ENCODE measurements at regions not wholly inside any gene's neighbourhood (a gene's known extent, or its start where the extent isn't known, plus 50 kb on each side); places are given as distances from the start of the nearest gene placed in this dataset.

DNA sequence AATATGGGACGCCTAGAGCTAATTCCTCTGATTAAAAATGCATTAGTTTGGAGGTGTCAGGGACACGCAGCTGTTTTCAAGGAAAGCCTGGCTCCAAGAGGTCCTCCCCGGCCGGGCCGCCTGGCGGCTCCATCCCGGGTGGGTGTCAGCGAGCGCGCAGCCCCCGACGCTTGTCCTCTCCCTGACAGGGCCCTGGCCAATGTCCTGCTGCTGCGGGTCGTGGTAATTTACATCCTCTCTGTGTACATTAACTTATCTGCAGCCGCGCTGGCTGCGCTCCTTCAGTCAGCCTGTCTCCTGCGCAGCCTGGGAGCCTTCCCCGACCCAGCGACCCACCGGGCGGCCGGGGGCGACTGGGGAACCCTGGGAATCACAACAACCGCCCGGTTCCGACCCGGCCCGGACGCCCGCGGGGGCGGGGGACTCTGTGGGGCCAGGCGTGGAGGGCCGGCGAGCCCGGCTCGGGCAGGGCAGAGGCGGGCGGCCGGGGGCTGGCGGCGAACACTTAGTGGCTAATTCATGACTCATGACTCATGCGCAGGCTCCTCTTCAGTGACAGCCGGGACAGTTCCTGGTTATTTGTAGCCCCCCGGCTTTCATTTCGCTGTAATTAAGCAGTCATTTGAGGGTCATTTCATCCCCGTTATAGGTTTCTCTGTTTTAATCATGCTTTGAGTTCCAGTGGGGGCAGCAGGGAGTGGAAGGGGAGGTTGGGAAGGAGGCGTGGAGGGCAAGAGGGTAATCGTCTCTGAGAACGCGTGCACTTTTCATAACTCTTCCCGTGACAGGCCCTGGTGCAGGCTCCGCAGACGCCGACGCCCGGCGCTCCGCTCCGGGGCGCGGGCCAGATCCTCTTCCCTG, 141.9 kb upstream of the CTAGE1 start:
- no peaks in the 10 kb centered on the region for H3K36me3 Mint-ChIP-seq (ENCODE audit: low read depth)
- H3K27ac Mint-ChIP-seq: no peak overlapping the region
- H3K4me1 Mint-ChIP-seq (ENCODE audit: low read depth): peaks cover 6% of the 10 kb centered on the region
- peaks cover 61% of the 10 kb centered on the region for H3K27me3 Mint-ChIP-seq
- no peaks in the 10 kb centered on the region for H3K9me3 Mint-ChIP-seq
- peak overlapping the region; percentile 71 for H3K4me3 Mint-ChIP-seq

GRCh38 chr18:22560275-22560610, 142.5 kb upstream of the CTAGE1 start:
- H3K36me3 Mint-ChIP-seq (ENCODE audit: low read depth): no peaks in the 10 kb centered on the region
- peaks cover 63% of the 10 kb centered on the region for H3K27me3 Mint-ChIP-seq
- peak overlapping the region; percentile 71 for H3K4me3 Mint-ChIP-seq
- H3K27ac Mint-ChIP-seq: no peak overlapping the region
- no peaks in the 10 kb centered on the region for H3K9me3 Mint-ChIP-seq
- peaks cover 6% of the 10 kb centered on the region for H3K4me1 Mint-ChIP-seq (ENCODE audit: low read depth)

DNA sequence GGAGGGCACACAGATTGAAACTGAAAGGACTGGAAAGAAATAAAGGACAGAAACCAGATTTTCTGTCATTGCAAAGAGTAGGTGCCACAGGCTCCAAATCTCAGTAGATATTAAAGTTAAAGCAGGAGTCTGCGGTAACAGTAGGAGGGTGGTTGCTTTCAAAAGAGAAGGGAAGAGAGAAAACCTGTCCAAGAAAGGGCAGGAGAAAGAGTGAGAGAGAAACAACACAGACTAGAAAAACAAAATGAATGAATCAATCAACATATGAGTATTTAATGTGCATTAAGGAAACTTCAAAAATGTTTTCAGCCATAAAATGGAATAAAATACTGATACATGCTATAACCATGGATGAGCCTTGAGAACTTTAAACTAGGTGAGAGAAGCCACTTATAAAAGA, 143.1 kb upstream of the CTAGE1 start:
- no peak overlapping the region for H3K27ac Mint-ChIP-seq
- H3K9me3 Mint-ChIP-seq: no peaks in the 10 kb centered on the region
- no peak overlapping the region for H3K4me3 Mint-ChIP-seq
- H3K36me3 Mint-ChIP-seq (ENCODE audit: low read depth): no peaks in the 10 kb centered on the region
- H3K27me3 Mint-ChIP-seq: peaks cover 63% of the 10 kb centered on the region
- H3K4me1 Mint-ChIP-seq (ENCODE audit: low read depth): peaks cover 6% of the 10 kb centered on the region

- peaks cover 6% of the 10 kb centered on the region for H3K4me1 Mint-ChIP-seq (ENCODE audit: low read depth)
- no peak overlapping the region for H3K4me3 Mint-ChIP-seq
- no peak overlapping the region for H3K27ac Mint-ChIP-seq
- peaks cover 42% of the 10 kb centered on the region for H3K27me3 Mint-ChIP-seq
- H3K9me3 Mint-ChIP-seq: no peaks in the 10 kb centered on the region
- H3K36me3 Mint-ChIP-seq (ENCODE audit: low read depth): no peaks in the 10 kb centered on the region
Observed at GRCh38 chr18:22563164-22563583, 145.5 kb upstream of the CTAGE1 start.

DNA sequence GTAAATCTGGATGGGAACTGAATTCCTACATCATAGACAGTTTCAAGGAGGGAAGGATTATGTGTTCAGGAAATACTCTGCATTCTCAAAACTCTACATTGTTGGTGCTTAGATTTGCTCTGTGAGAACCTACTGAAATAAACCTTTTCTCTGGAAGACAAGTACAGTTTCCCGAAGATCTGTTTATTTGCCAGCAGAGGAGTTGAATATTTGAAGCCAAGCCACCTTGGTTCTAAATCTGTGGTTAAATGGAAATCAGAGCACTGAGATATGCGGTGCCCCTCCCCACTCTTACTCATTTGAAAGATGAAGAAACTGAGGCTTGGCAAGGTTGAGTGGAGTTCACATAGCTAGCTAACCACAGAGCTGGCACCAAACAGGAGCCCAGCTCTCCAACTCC, 146.3 kb upstream of the CTAGE1 start:
- H3K4me3 Mint-ChIP-seq: no peak overlapping the region
- peaks cover 6% of the 10 kb centered on the region for H3K4me1 Mint-ChIP-seq (ENCODE audit: low read depth)
- H3K36me3 Mint-ChIP-seq (ENCODE audit: low read depth): no peaks in the 10 kb centered on the region
- H3K27ac Mint-ChIP-seq: no peak overlapping the region
- H3K9me3 Mint-ChIP-seq: no peaks in the 10 kb centered on the region
- peaks cover 39% of the 10 kb centered on the region for H3K27me3 Mint-ChIP-seq

DNA sequence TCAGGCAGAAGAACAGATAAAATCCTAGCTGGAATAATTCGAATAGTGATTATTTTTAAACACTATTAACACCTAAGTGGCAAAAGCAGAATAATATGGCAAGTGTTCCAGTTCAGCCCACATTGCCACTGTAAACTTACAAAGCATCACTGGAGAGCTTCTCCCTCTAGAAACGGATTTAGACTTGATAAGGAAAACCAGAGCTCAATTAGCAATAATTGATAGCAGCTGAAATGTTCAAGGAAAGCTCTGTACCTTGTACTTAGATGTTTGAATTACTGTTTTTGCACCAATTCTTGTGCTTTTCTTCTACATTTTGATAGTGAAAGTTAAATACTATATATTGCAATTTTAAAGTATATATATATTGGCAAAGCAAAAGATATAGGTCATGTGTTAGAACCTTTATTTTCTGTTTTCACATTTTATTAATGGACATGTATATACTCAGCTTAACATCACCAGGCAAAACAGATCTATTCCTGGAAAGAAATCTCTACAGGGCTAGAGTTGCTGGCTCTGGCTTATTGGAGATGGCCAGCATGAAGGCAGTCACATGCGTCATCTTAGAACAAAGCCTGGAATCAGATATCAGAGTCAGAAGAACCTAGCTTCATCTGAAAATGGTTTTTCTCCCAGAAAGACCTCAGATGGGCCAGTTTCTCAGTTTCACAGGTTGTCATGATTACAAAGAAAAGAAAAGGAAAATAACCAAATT, 149.1 kb upstream of the CTAGE1 start:
- H3K4me3 Mint-ChIP-seq: no peak overlapping the region
- H3K4me1 Mint-ChIP-seq (ENCODE audit: low read depth): no peaks in the 10 kb centered on the region
- H3K27me3 Mint-ChIP-seq: peaks cover 31% of the 10 kb centered on the region
- H3K36me3 Mint-ChIP-seq (ENCODE audit: low read depth): no peaks in the 10 kb centered on the region
- H3K9me3 Mint-ChIP-seq: no peaks in the 10 kb centered on the region
- H3K27ac Mint-ChIP-seq: no peak overlapping the region

- Mint-ChIP-seq H3K27ac (no peak overlapping the region), H3K27me3 (peaks cover 27% of the 10 kb centered on the region)
Observed at GRCh38 chr18:22567794-22568193, 150.1 kb upstream of the CTAGE1 start.

DNA sequence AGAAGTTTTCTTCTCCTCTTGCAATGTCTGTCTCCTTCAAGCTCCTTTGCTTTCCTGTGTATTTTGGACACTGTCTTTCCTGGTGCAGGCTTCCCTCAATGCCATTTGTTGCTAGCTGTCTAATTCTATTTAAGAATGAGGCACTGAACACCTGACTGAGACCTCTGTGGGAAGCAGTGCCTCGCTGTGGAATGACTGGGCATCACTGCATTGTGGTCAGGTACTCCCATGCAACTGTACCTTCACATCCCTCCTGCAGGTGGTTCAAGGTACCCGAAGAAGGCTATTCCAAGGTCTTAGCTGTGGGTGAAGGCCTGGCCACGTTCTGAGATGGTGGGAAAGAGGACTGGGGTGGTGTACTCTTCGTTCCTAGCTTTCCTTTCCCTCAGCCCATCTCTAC, 152.8 kb upstream of the CTAGE1 start:
- Mint-ChIP-seq H3K27ac (no peak overlapping the region), H3K4me1 (ENCODE audit: low read depth) (no peaks in the 10 kb centered on the region), H3K27me3 (peaks cover 15% of the 10 kb centered on the region), H3K4me3 (no peak overlapping the region), H3K9me3 (no peaks in the 10 kb centered on the region), H3K36me3 (ENCODE audit: low read depth) (no peaks in the 10 kb centered on the region)

More at GRCh38 chr18:22567794-22568193, 150.1 kb upstream of the CTAGE1 start:
- Mint-ChIP-seq H3K4me3 (no peak overlapping the region), H3K36me3 (ENCODE audit: low read depth) (no peaks in the 10 kb centered on the region), H3K9me3 (no peaks in the 10 kb centered on the region), H3K4me1 (ENCODE audit: low read depth) (no peaks in the 10 kb centered on the region)

DNA sequence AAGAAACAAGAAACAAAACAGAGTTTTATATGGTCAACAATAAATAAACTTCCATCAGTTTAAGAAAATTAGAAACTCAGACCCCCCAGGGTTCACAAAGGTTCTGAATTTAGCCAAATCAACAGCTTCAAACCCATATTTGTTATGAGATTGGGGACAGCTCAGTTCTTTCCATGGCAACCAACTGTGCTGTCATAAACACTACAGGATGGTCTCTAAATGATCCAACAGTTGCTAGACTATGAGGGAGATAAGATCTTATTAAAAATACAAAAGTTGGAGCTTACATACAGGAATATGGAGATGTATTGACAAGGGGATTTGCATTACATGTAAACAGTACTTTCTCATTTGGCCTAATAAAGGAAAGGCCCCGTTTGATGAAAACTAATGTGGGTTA, 154.6 kb upstream of the CTAGE1 start:
- Mint-ChIP-seq H3K27me3 (peaks cover 16% of the 10 kb centered on the region), H3K27ac (no peak overlapping the region), H3K4me3 (no peak overlapping the region), H3K9me3 (no peaks in the 10 kb centered on the region), H3K36me3 (ENCODE audit: low read depth) (no peaks in the 10 kb centered on the region), H3K4me1 (ENCODE audit: low read depth) (no peaks in the 10 kb centered on the region)

DNA sequence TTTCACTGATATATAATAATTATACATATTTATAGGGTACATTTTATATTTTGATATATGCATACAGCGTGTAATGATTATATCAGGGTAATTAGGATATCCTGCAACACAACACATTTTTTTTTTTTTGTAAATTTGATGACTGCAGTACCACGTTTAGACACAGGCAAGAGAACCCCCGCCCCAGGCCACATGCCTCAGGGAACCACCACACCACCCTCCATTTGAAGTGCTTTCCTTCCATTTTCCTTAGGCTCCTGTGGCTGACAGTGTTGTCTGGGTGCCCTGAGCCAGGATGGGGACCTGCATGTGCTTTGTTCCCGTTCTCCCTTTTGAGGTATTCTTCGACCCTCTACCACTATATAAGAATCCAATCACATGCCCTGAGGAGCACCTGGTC, 161.6 kb upstream of the CTAGE1 start:
- Mint-ChIP-seq H3K4me1 (ENCODE audit: low read depth) (no peaks in the 10 kb centered on the region), H3K36me3 (ENCODE audit: low read depth) (no peaks in the 10 kb centered on the region), H3K27ac (no peak overlapping the region), H3K27me3 (peaks cover 18% of the 10 kb centered on the region), H3K9me3 (peaks cover 4% of the 10 kb centered on the region), H3K4me3 (no peak overlapping the region)

- H3K27ac Mint-ChIP-seq: no peak overlapping the region
- H3K36me3 Mint-ChIP-seq (ENCODE audit: low read depth): no peaks in the 10 kb centered on the region
- H3K9me3 Mint-ChIP-seq: peaks cover 1% of the 10 kb centered on the region
- no peaks in the 10 kb centered on the region for H3K4me1 Mint-ChIP-seq (ENCODE audit: low read depth)
- H3K27me3 Mint-ChIP-seq: peaks cover 3% of the 10 kb centered on the region
- H3K4me3 Mint-ChIP-seq: no peak overlapping the region
Observed at GRCh38 chr18:22585333-22585732, 167.6 kb upstream of the CTAGE1 start.

DNA sequence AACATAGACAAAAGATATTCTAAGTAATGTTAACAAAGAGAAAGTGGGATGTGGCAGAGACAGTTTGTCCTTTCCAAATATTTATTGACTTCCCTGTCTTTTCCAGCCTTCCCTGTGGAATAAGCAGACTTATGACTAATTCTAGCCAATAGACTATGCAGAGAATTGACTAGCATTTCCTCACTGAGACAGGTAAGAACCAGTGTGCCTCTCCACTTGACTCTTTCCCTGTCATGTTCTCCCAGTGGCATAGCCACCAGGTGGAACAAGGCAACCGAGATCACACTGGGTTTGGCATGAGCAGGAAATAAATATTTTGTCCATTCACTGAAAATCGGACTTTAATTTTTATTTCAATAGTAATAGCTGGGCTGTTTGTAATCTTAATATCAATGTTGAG, 168.1 kb upstream of the CTAGE1 start:
- H3K36me3 Mint-ChIP-seq (ENCODE audit: low read depth): no peaks in the 10 kb centered on the region
- H3K27me3 Mint-ChIP-seq: peaks cover 5% of the 10 kb centered on the region
- H3K4me1 Mint-ChIP-seq (ENCODE audit: low read depth): no peaks in the 10 kb centered on the region
- H3K4me3 Mint-ChIP-seq: no peak overlapping the region
- H3K27ac Mint-ChIP-seq: no peak overlapping the region
- peaks cover 5% of the 10 kb centered on the region for H3K9me3 Mint-ChIP-seq

DNA sequence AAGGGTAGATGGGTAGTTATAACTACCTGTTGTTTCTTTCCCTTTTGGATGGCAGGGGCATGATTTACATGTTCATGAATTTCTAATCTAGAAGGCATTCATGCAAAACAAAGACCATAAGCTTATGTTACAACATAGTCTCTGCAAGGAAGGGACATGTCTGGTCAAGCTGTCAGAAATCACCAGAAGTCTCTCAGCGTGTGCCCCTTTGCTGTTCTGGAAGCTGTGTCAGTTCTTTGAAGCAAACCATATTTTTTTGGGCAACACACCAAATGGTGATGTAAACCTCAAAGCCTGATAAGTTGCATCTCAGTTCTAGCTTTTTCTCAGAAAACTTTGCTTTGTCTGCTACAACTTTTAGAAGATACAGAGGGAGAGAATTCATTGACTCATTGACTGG, 173.5 kb upstream of the CTAGE1 start:
- no peaks in the 10 kb centered on the region for H3K36me3 Mint-ChIP-seq (ENCODE audit: low read depth)
- H3K9me3 Mint-ChIP-seq: peaks cover 5% of the 10 kb centered on the region
- peaks cover 6% of the 10 kb centered on the region for H3K27me3 Mint-ChIP-seq
- no peak overlapping the region for H3K4me3 Mint-ChIP-seq
- no peak overlapping the region for H3K27ac Mint-ChIP-seq
- H3K4me1 Mint-ChIP-seq (ENCODE audit: low read depth): no peaks in the 10 kb centered on the region

DNA sequence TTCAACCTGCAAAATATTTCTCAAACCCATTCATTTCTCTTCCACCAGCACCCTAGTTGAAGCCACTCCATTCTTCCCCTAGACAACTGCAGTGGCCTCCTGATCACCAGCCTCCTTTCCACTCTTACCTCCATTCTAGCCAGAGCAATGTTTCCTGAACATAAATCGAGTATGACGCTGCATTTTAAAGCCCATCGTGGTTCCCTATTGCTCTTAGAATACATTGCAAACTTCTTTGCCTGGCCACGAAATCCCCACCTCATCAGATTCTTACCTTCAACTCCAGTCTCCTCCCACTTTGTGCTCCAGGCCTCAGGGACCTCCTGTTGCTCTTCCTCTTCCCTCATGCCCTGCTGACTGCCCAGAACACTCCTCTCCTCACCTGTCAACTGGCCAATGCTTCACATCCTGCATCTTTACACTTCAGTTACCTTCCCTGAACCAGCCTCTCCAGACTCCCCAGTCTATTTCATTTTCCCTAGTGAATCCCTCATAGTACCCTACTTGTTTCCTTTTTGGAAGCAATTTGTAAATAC, 176.5 kb upstream of the CTAGE1 start:
- H3K9me3 Mint-ChIP-seq: peaks cover 7% of the 10 kb centered on the region
- no peaks in the 10 kb centered on the region for H3K36me3 Mint-ChIP-seq (ENCODE audit: low read depth)
- peaks cover 10% of the 10 kb centered on the region for H3K27me3 Mint-ChIP-seq
- no peaks in the 10 kb centered on the region for H3K4me1 Mint-ChIP-seq (ENCODE audit: low read depth)
- H3K4me3 Mint-ChIP-seq: no peak overlapping the region
- no peak overlapping the region for H3K27ac Mint-ChIP-seq

GRCh38 chr18:22601481-22601880, 183.8 kb upstream of the CTAGE1 start:
- Mint-ChIP-seq H3K27ac (no peak overlapping the region), H3K36me3 (ENCODE audit: low read depth) (no peaks in the 10 kb centered on the region), H3K4me1 (ENCODE audit: low read depth) (no peaks in the 10 kb centered on the region), H3K9me3 (peaks cover 4% of the 10 kb centered on the region), H3K4me3 (no peak overlapping the region), H3K27me3 (peaks cover 11% of the 10 kb centered on the region)
